K562 (cell line): ENCODE measurements at regions not wholly inside any gene's neighbourhood (a gene's known extent, or its start where the extent isn't known, plus 50 kb on each side); places are given as distances from the start of the nearest gene placed in this dataset.

Experiments
- ATAC-seq: fragments of 200-7000 bp; cut with Tn5 transposase; 3 replicates; pipeline ENCODE4 v1.9.1; 2020; ENCODE audit warnings: moderate library complexity
- BruUV-seq: library from RNA; stranded (reverse); fragments of 400-500 nt; replicated peaks from 2 replicates; lab custom pipeline; 2021; lab: Mats Ljungman, UMichigan
- CTCF ChIA-PET: fragments of 300-600 bp; formaldehyde crosslinking; extraction: SDS; loops from one replicate; lab custom pipeline; 2021; ENCODE audit warnings: low intra/inter-chr PET ratio; lab: Yijun Ruan, JAX
- POLR2A ChIA-PET: fragments of 300-600, 350-650 bp; sonication (Branson Sonifier 250); formaldehyde crosslinking; extraction: SDS; loops from one replicate; lab custom pipeline; 2021; ENCODE audit warnings: antibody characterized with exemption, inconsistent platforms; lab: Yijun Ruan, JAX
- DNase-seq, 4 experiments: peaks; one replicate each; pipeline versions ENCODE4 v3.0.0 to v3.0.0-alpha.2; 2011 to 2018; ENCODE audit warnings: low spot score in 3 of 4, mixed read lengths in 3 of 4; ENCODE audit errors: extremely low read depth in 1 of 4
- FAIRE-seq: peaks from 2 replicates; lab custom pipeline; 2011; peaks lifted over from hg19 to GRCh38; lab: Jason Lieb, UNC
- H2AFZ ChIP-seq: 2 replicates; pipeline ENCODE4 v1.6.0; 2011; ENCODE audit warnings: low read depth, low read length, control low read depth, inconsistent platforms
- H3K27ac ChIP-seq: fragments of 200-600 bp; 3 replicates; pipeline ENCODE4 v1.8.0; 2011; ENCODE audit warnings: low read depth, mild to moderate bottlenecking, control low read depth, inconsistent platforms, low read length, moderate library complexity, mixed read lengths; ENCODE audit errors: extremely low read depth
- H3K27me3 ChIP-seq, 2 experiments: fragments of 300-600 bp in 1 of 2; 2 replicates in 1 of 2; 3 replicates in 1 of 2; pipeline versions ENCODE4 v1.6.0 to v1.8.0; 2011; ENCODE audit warnings: inconsistent platforms in 2 of 2, low read length in 2 of 2, mild to moderate bottlenecking in 1 of 2, mixed read lengths in 1 of 2, moderate library complexity in 1 of 2; ENCODE audit not compliant: control insufficient read depth in 2 of 2, insufficient read depth in 2 of 2
- H3K36me3 ChIP-seq: fragments of 300-600 bp; 3 replicates; pipeline ENCODE4 v1.8.0; 2011; ENCODE audit warnings: mild to moderate bottlenecking, low read length, inconsistent platforms; ENCODE audit not compliant: control insufficient read depth, insufficient read depth
- H3K4me1 ChIP-seq, 2 experiments: fragments of 200-600 bp in 1 of 2; replicated peaks in 1 of 2; 2 replicates in 1 of 2; 3 replicates in 1 of 2; pipeline versions ENCODE4 v1.5.1 to v1.8.0; 2011; ENCODE audit warnings: inconsistent platforms in 2 of 2, low read length in 2 of 2, mild to moderate bottlenecking in 1 of 2, mixed read lengths in 1 of 2, moderate library complexity in 1 of 2; ENCODE audit not compliant: control insufficient read depth in 2 of 2, insufficient read depth in 2 of 2
- H3K4me2 ChIP-seq: 2 replicates; pipeline ENCODE4 v1.6.1; 2011; ENCODE audit warnings: low read length, control low read depth, inconsistent platforms, mixed read lengths; ENCODE audit not compliant: insufficient read depth
- H3K4me3 ChIP-seq: fragments of 200-600 bp; sonication (generic), shearing (Covaris generic); 2 replicates; pipeline ENCODE4 v1.5.1; 2016; ENCODE audit warnings: control low read depth, inconsistent platforms
- H3K79me2 ChIP-seq: fragments of 200-600 bp; 3 replicates; pipeline ENCODE4 v1.8.0; 2011; ENCODE audit warnings: low read length, inconsistent platforms; ENCODE audit not compliant: control insufficient read depth, insufficient read depth
- H3K9ac ChIP-seq, 2 experiments: 2 replicates each; pipeline versions ENCODE4 v1.6.0 to v1.6.1; 2011; ENCODE audit warnings: low read depth in 2 of 2, low read length in 2 of 2, control low read depth in 1 of 2, inconsistent platforms in 1 of 2, mild to moderate bottlenecking in 1 of 2, mixed read lengths in 1 of 2; ENCODE audit not compliant: insufficient read depth in 1 of 2
- H3K9me1 ChIP-seq: one replicate; pipeline ENCODE4 v1.6.0; 2011; ENCODE audit warnings: inconsistent platforms, mild to moderate bottlenecking, low read length, moderate library complexity; ENCODE audit not compliant: control insufficient read depth, insufficient read depth
- H3K9me3 ChIP-seq: replicated peaks from 2 replicates; pipeline ENCODE4 v1.5.1; 2011; ENCODE audit warnings: low read depth, low read length, inconsistent platforms; ENCODE audit not compliant: control insufficient read depth, insufficient read depth
- H4K20me1 ChIP-seq: replicated peaks from 2 replicates; pipeline ENCODE4 v1.6.1; 2011; ENCODE audit warnings: low read length, inconsistent platforms, mixed read lengths; ENCODE audit not compliant: control insufficient read depth, insufficient read depth
- CREB3L1 ChIP-seq: fragments of 450-650 bp; IDR thresholded peaks from 2 replicates; pipeline ENCODE4 v1.6.1; 2014; ENCODE audit warnings: low read depth, mild to moderate bottlenecking, moderate library complexity, borderline replicate concordance
- EWSR1 ChIP-seq: fragments of 450-650 bp; IDR thresholded peaks from 2 replicates; pipeline ENCODE4 v1.6.1; 2018; ENCODE audit warnings: borderline replicate concordance, mild to moderate bottlenecking, low read depth, moderate library complexity; ENCODE audit not compliant: partially characterized antibody
- HDAC8 ChIP-seq: fragments of 450-650 bp; IDR thresholded peaks from 2 replicates; pipeline ENCODE4 v1.6.1; 2016; ENCODE audit warnings: mild to moderate bottlenecking, missing genetic modification characterization, moderate library complexity, missing compliant biosample characterization
- HEY1 ChIP-seq: fragments of 250-450 bp; sonication (Bioruptor Pico); IDR thresholded peaks from 2 replicates; pipeline ENCODE4 v1.5.0; 2020; ENCODE audit warnings: mild to moderate bottlenecking, moderate library complexity, borderline replicate concordance
- KDM1A ChIP-seq, 2 experiments: fragments of 450-650 bp; IDR thresholded peaks; 2 replicates each; pipeline ENCODE4 v1.6.1; 2016; ENCODE audit warnings: mild to moderate bottlenecking in 2 of 2
- MECOM ChIP-seq: fragments of 250-450 bp; sonication (Bioruptor Pico); IDR thresholded peaks from 2 replicates; pipeline ENCODE4 v1.8.0; 2022; ENCODE audit warnings: inconsistent platforms
- MEF2A ChIP-seq: IDR thresholded peaks from 2 replicates; pipeline ENCODE4 v1.6.1; 2011; ENCODE audit warnings: low read depth, mild to moderate bottlenecking, low read length, moderate library complexity; ENCODE audit not compliant: control insufficient read depth
- NR1H2 ChIP-seq: sonication (generic); formaldehyde crosslinking; IDR thresholded peaks from 2 replicates; pipeline ENCODE4 v1.4.0; 2020; ENCODE audit warnings: mild to moderate bottlenecking, missing genetic modification reagents
- NR2C2 ChIP-seq, 2 experiments: fragments of 200-800 bp in 1 of 2; sonication (Bioruptor generic) in 1 of 2; sonication (generic) in 1 of 2; formaldehyde crosslinking in 1 of 2; IDR thresholded peaks; 2 replicates each; pipeline versions ENCODE4 v1.6.1 to v1.8.0; 2016 to 2022; ENCODE audit warnings: mild to moderate bottlenecking in 1 of 2, missing compliant biosample characterization in 1 of 2, missing genetic modification characterization in 1 of 2, missing genetic modification reagents in 1 of 2
- NR2F6 ChIP-seq: fragments of 450-650 bp; formaldehyde crosslinking; IDR thresholded peaks from 2 replicates; pipeline ENCODE4 v1.4.0; 2020; ENCODE audit warnings: mild to moderate bottlenecking
- SNAPC5 ChIP-seq: fragments of 250-450 bp; sonication (Bioruptor Pico); IDR thresholded peaks from 2 replicates; pipeline ENCODE4 v1.8.0; 2021; ENCODE audit warnings: moderate library complexity, mild to moderate bottlenecking, inconsistent platforms
- TAF7 ChIP-seq: fragments of 450-650 bp; IDR thresholded peaks from 2 replicates; pipeline ENCODE4 v1.6.1; 2016; ENCODE audit warnings: missing genetic modification characterization, missing compliant biosample characterization
- USF1 ChIP-seq: sonication (generic); formaldehyde crosslinking; IDR thresholded peaks from 2 replicates; pipeline ENCODE4 v1.9.0; 2022; ENCODE audit warnings: mild to moderate bottlenecking, missing genetic modification reagents
- ZBTB17 ChIP-seq: fragments of 450-650 bp; formaldehyde crosslinking; IDR thresholded peaks from 2 replicates; pipeline ENCODE4 v1.4.0; 2020; ENCODE audit warnings: mild to moderate bottlenecking
- ZBTB9 ChIP-seq: fragments of 450-650 bp; formaldehyde crosslinking; IDR thresholded peaks from 2 replicates; pipeline ENCODE4 v1.4.0; 2020; ENCODE audit warnings: mild to moderate bottlenecking, moderate library complexity
- ZKSCAN1 ChIP-seq: fragments of 150-350 bp; IDR thresholded peaks from 2 replicates; pipeline ENCODE4 v1.6.1; 2016; ENCODE audit warnings: low read depth, low read length
- ZNF77 ChIP-seq: fragments of 250-450 bp; sonication (Bioruptor Pico); IDR thresholded peaks from 2 replicates; pipeline ENCODE4 v1.5.0; 2020
- in situ Hi-C: fragments of 300-500 bp; cut with MboI; formaldehyde crosslinking; loops from 4 replicates; pipeline ENCODE4 v1.15.0; 2018; ENCODE audit warnings: inconsistent platforms, mixed read lengths
- intact Hi-C: fragments of 100-400 bp; cut with micrococcal nuclease; formaldehyde crosslinking; loops from 2 replicates; pipeline ENCODE4 v1.14.2; 2022

GRCh38 chr13:50280441-50280937 is 265.2 kb downstream of the KCNRG start (continued):
- TF ChIP-seq KDM1A (IDR thresholded peaks at IDR 0.05): no peak
- TF ChIP-seq ZNF77 (CRISPR knock-in tag): no peak

- Histone ChIP-seq H3K4me2 (no peak overlapping the region), H3K79me2 (no peaks in the 10 kb centered on the region; the same call in 2 of the 3 replicates), H3K4me1 (no peaks in the 10 kb centered on the region; a peak in 1 of 5 replicates), H3K27me3 (no peaks in the 10 kb centered on the region), H4K20me1 (no peaks in the 10 kb centered on the region), H2AFZ (no peak overlapping the region), H3K9me1 (no peaks in the 10 kb centered on the region), H3K27ac (no peak overlapping the region)
- CTCF ChIA-PET: no interaction called here
- no TSS peak for BruUV-seq
- FAIRE-seq: no peak
- intact Hi-C loops: no loop called here
- no peak for TF ChIP-seq NR2C2 (CRISPR knock-in tag; IDR thresholded peaks at IDR 0.05)
- no peak for TF ChIP-seq NR2C2 (tag; IDR thresholded peaks at IDR 0.05)
- TF ChIP-seq EWSR1: no peak
- TF ChIP-seq ZBTB17: no peak
- no peak for TF ChIP-seq TAF7 (tag)
- no peak for TF ChIP-seq NR2F6 (CRISPR knock-in tag)
- no peak for TF ChIP-seq HEY1 (CRISPR knock-in tag)
- no peak for TF ChIP-seq SNAPC5
- no peak for TF ChIP-seq ZBTB9
- TF ChIP-seq MEF2A: no peak
- TF ChIP-seq ZKSCAN1: no peak
- TF ChIP-seq HDAC8 (tag): no peak
- no peak for TF ChIP-seq MECOM (CRISPR knock-in tag)
- TF ChIP-seq NR1H2 (CRISPR knock-in tag): no peak
- no peak for TF ChIP-seq USF1
- TF ChIP-seq CREB3L1: no peak
- TF ChIP-seq, all 486 proteins: peak for 0
- in situ Hi-C loops: no loop called here
- POLR2A ChIA-PET: no interaction called here
- H3K36me3 ChIP-seq: no peaks in the 10 kb centered on the region
- H3K4me3 ChIP-seq: no peak overlapping the region
- ATAC-seq (no peak), DNase-seq (no peak)
- H3K9ac ChIP-seq: no peak overlapping the region
- H3K9me3 ChIP-seq: no peaks in the 10 kb centered on the region
Measured at GRCh38 chr13:50282016-50282415, 266.8 kb downstream of the KCNRG start.
